ENCODE measurements at regions not wholly inside any gene's neighbourhood (a gene's known extent, or its start where the extent isn't known, plus 50 kb on each side); places are given as distances from the start of the nearest gene placed in this dataset.

- H3K79me2 ChIP-seq = no peaks in the 10 kb centered on the region
- H3K27ac ChIP-seq = no peak overlapping the region
- TF ChIP-seq CTCF (IDR thresholded peaks at IDR 0.05; ENCODE audit: poor library complexity) = peak; percentile 93
- no peak for TF ChIP-seq EZH2phosphoT487 (IDR thresholded peaks at IDR 0.05; ENCODE audit: low read depth, severe bottlenecking, unreplicated experiment)
- no peak for TF ChIP-seq EZH2 (IDR thresholded peaks at IDR 0.05; ENCODE audit: borderline replicate concordance)
- H3K9me3 ChIP-seq (ENCODE audit: low read depth) = no peaks in the 10 kb centered on the region
- no peak overlapping the region for H3K4me2 ChIP-seq
- no peaks in the 10 kb centered on the region for H3K36me3 ChIP-seq (replicated peaks; ENCODE audit: insufficient read depth, low read depth)
- no peaks in the 10 kb centered on the region for H3K4me1 ChIP-seq (ENCODE audit: insufficient read depth)
- H3K27me3 ChIP-seq = no peaks in the 10 kb centered on the region
- H2AFZ ChIP-seq = no peak overlapping the region
- no peaks in the 10 kb centered on the region for H4K20me1 ChIP-seq (ENCODE audit: insufficient read depth, poor library complexity, severe bottlenecking)
- no peaks in the 10 kb centered on the region for H3K9me2 ChIP-seq (replicated peaks; ENCODE audit: insufficient read depth)
- peak; percentile 85 for DNase-seq (ENCODE audit: low spot score)
- no peak overlapping the region for H3K4me3 ChIP-seq
These were observed 164.4 kb upstream of the PALMD start for GRCh38 chr1:99481391-99481996.

GRCh38 chr1:99482286-99482685 lies 163.6 kb upstream of the PALMD start:
- DNase-seq (ENCODE audit: low spot score) = no peak
- H3K4me3 ChIP-seq = no peak overlapping the region
- no peaks in the 10 kb centered on the region for H3K4me1 ChIP-seq (ENCODE audit: insufficient read depth)
- H3K27ac ChIP-seq = no peak overlapping the region
- no peak overlapping the region for H3K4me2 ChIP-seq
- TF ChIP-seq EZH2phosphoT487 (IDR thresholded peaks at IDR 0.05; ENCODE audit: low read depth, severe bottlenecking, unreplicated experiment) = no peak
- no peaks in the 10 kb centered on the region for H3K27me3 ChIP-seq
- 80% methylated on average over 2 of the region's 2 CpGs for WGBS (ENCODE audit: low lambda C conversion rate, missing lambda C conversion rate)
- H3K36me3 ChIP-seq (replicated peaks; ENCODE audit: insufficient read depth, low read depth) = no peaks in the 10 kb centered on the region
- H4K20me1 ChIP-seq (ENCODE audit: insufficient read depth, poor library complexity, severe bottlenecking) = no peaks in the 10 kb centered on the region
- no peaks in the 10 kb centered on the region for H3K79me2 ChIP-seq
- H3K9me3 ChIP-seq (ENCODE audit: low read depth) = no peaks in the 10 kb centered on the region
- no peaks in the 10 kb centered on the region for H3K9me2 ChIP-seq (replicated peaks; ENCODE audit: insufficient read depth)
- H2AFZ ChIP-seq = no peak overlapping the region

GRCh38 chr1:99482750-99483149 lies 163.2 kb upstream of the PALMD start:
- H3K9me2 ChIP-seq (replicated peaks; ENCODE audit: insufficient read depth) = no peaks in the 10 kb centered on the region
- H3K27ac ChIP-seq = no peak overlapping the region
- no peak overlapping the region for H2AFZ ChIP-seq
- no peaks in the 10 kb centered on the region for H3K27me3 ChIP-seq
- H3K79me2 ChIP-seq = no peaks in the 10 kb centered on the region
- no peak overlapping the region for H3K4me3 ChIP-seq
- H3K4me1 ChIP-seq (ENCODE audit: insufficient read depth) = no peaks in the 10 kb centered on the region
- no peak for DNase-seq (ENCODE audit: low spot score)
- H3K9me3 ChIP-seq (ENCODE audit: low read depth) = no peaks in the 10 kb centered on the region
- 90% methylated on average over 4 of the region's 4 CpGs for WGBS (ENCODE audit: low lambda C conversion rate, missing lambda C conversion rate)
- no peak overlapping the region for H3K4me2 ChIP-seq
- TF ChIP-seq EZH2 (IDR thresholded peaks at IDR 0.05; ENCODE audit: borderline replicate concordance) = no peak
- TF ChIP-seq EZH2phosphoT487 (IDR thresholded peaks at IDR 0.05; ENCODE audit: low read depth, severe bottlenecking, unreplicated experiment) = no peak
- no peak for TF ChIP-seq CTCF (IDR thresholded peaks at IDR 0.05; ENCODE audit: poor library complexity)
- no peaks in the 10 kb centered on the region for H3K36me3 ChIP-seq (replicated peaks; ENCODE audit: insufficient read depth, low read depth)
- H4K20me1 ChIP-seq (ENCODE audit: insufficient read depth, poor library complexity, severe bottlenecking) = no peaks in the 10 kb centered on the region

- Histone ChIP-seq H3K27me3 (no peaks in the 10 kb centered on the region), H3K4me2 (no peak overlapping the region), H2AFZ (no peak overlapping the region), H4K20me1 (ENCODE audit: insufficient read depth, poor library complexity, severe bottlenecking) (no peaks in the 10 kb centered on the region), H3K4me3 (no peak overlapping the region), H3K36me3 (replicated peaks; ENCODE audit: insufficient read depth, low read depth) (no peaks in the 10 kb centered on the region), H3K27ac (no peak overlapping the region), H3K79me2 (no peaks in the 10 kb centered on the region), H3K4me1 (ENCODE audit: insufficient read depth) (no peaks in the 10 kb centered on the region), H3K9me3 (ENCODE audit: low read depth) (no peaks in the 10 kb centered on the region), H3K9me2 (replicated peaks; ENCODE audit: insufficient read depth) (no peaks in the 10 kb centered on the region)
- TF ChIP-seq CTCF (IDR thresholded peaks at IDR 0.05; ENCODE audit: poor library complexity) (no peak), EZH2 (IDR thresholded peaks at IDR 0.05; ENCODE audit: borderline replicate concordance) (no peak), EZH2phosphoT487 (IDR thresholded peaks at IDR 0.05; ENCODE audit: low read depth, severe bottlenecking, unreplicated experiment) (no peak)
- DNase-seq (ENCODE audit: low spot score) = no peak
- WGBS (ENCODE audit: low lambda C conversion rate, missing lambda C conversion rate) = 85% methylated on average over 2 of the region's 2 CpGs
These were observed 155.9 kb upstream of the PALMD start for GRCh38 chr1:99490031-99490430.
